IPS DF 4.7 (cell line): ENCODE measurements at regions not wholly inside any gene's neighbourhood (a gene's known extent, or its start where the extent isn't known, plus 50 kb on each side); places are given as distances from the start of the nearest gene placed in this dataset.
A peak's percentile ranks its signal among the peaks of the same experiment; 100 is the strongest.
"Not testable (repeated sequence)": the region's sequence is repeated elsewhere in the genome, so short reads cannot be mapped to it uniquely, and the experiment has no call there.

Experiments used
- DNase-seq: peaks from one replicate; pipeline ENCODE4 v3.0.0-alpha.2; 2013; ENCODE audit warnings: low spot score; ENCODE audit errors: extremely low read depth

DNA sequence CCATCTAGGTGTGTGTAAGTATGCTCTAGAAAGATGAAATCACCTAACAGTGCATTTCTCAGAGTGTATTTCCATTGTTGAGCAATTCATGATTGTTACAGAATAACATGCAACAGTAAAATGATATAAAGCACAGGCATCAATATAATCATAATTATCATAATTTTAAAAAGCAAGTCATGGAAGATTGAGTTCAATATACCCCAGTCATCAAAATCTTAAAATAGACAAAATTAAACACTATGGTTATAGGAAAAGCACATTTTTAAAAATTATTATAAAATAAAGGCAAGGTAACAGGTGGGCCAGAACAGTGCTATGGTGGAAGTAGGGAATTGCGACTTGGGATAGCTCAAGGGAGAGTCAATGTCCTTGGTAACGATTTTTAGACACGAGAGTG lies 555.4 kb upstream of the VRK2 start:
- DNase-seq, result no peak

DNA sequence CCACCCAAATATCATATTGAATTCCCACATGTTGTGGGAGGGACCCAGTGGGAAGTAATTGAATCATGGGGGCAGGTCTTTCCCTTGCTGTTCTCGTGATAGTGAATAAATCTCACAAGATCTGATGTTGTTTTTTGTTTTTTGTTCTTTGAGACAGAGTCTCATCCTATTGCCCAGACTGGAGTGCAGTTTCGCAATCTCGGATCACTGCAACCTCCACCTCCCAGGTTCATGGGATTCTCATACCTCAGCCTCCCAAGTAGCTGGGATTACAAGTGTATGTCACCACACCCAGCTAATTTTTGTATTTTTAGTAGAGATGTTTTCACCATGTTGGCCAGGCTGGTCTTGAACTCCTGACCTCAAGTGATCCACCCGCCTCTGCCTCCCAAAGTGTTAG lies 552.6 kb upstream of the VRK2 start:
- DNase-seq, result not testable (repeated sequence)

DNA sequence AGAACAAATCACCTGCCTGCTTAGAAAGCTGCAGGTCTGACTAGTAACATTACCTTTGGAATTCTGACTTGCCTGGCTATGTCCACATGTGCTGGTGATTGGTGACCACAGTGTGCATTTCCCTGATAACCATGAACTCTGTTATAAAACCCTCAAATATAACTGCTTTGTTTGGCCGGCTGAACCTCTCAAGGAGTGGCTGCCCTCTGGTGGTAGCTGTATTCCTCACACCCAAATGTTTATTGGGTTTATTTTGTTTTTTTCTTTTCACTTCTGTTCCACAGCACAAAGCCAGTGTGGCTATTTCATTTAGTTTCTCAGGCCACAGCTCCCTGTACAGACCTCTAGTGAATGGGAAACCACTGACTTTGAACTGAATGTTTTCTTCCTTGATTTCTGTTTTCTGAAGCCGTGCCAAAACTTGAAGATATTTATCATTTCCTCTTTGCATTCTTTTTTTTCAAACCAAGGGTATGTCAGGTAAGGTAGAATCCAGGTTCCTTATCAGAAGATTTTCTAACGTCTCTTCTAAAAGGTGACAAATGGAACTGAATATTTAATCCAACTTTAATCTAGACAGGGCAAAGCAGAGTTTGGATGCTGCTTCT lies 549.0 kb upstream of the VRK2 start:
- DNase-seq, result peak; percentile 22

DNA sequence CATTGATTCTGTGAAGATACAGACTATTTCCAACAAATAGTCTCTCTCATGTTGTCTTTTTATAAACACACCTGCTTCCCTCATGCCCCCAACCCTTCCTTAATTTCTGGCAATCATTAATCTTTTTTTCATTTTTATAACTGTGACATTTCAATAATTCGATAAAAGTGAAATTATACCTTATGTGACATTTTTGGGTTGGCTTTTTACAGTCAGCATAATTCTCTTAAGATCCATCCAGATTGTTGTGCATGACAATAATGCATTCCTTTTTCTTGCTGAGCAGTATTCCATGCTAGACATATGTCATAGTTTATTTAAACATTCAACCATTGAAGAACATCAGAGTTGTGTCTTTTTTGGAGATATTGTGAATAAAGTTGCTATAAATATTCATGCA lies 541.8 kb upstream of the VRK2 start:
- DNase-seq, result no peak

DNA sequence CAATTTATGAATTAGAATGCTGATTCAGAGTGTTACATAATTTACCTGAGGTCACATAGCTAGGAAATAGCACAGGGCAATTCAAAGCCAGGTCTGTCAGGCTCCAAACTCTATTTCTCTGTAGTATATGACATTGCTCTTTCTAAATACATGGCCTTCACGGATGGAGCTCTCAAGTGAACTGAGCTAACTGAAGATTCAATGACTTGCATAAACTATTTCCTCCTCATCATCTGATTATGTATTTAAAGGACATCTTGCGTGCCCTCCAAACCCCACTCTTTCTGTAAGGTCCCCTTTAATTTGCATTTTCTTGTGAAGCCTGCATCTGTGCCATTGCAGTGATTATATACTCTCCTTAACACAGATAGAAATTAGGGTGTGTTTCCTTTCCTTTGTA lies 537.4 kb upstream of the VRK2 start:
- DNase-seq, result no peak

DNA sequence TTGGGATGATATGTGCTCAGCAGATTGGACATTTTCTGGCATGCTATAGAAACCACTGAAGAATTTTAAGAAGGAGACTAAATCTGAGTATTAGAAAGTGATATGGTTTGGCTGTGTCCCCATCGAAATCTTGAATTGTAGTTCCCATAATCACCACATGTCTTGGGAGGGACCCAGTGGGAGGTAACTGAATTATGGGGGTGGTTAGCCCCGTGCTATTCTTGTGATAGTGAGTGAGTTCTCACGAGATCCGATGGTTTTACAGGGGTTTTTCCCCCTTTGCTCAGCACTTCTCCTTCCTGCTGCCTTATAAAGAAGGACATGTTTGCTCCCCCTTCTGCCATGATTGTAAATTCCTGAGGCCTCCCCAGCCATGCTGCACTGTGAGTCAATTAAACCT lies 535.9 kb upstream of the VRK2 start:
- no peak for DNase-seq

DNA sequence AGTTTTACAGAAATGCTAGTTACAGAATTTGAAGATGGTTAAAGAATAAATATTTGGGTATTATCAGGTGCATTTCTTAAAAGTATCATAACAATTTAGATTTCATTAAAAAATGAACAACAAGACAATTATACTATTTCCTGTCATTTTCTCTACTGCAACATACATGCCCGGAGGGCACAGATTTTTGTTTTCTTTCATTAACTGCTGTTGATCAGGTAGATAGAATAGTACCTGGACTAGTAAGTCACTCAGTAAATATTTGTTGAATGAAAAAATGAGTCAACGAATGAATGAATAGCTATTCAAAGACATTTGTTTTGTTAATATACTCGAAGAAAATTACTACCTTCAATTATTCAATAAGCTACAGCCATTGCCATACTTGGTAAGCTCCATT lies 531.2 kb upstream of the VRK2 start:
- no peak for DNase-seq

DNA sequence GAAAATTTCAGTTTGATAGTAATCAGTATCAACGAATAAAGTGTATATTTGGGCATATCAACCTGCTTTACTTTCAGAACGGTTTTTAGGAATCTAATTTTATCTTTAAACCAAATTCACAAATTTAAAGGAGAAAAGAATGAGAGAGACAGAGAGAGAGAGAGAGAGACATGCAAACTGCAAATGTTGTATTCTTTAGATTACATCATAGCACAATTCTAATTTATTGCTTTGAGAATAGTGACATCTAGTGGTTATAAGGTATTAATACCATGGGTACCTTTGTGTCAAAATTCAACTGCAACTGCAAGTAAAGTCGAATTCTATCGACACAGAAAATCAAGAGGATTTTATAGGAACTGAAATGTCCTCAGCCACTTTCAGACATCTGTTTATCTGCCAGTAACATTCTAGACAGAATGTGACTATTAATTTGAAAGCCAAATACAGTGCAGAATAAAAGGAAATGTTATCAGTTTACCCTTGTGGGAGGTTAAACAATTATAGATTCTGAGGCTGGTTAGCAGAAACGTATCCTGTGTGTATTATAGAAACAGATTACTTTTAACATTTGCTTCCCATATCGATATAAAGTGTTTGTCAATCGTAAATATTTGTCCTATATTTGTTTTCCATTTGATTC lies 529.8 kb upstream of the VRK2 start:
- no peak for DNase-seq

DNA sequence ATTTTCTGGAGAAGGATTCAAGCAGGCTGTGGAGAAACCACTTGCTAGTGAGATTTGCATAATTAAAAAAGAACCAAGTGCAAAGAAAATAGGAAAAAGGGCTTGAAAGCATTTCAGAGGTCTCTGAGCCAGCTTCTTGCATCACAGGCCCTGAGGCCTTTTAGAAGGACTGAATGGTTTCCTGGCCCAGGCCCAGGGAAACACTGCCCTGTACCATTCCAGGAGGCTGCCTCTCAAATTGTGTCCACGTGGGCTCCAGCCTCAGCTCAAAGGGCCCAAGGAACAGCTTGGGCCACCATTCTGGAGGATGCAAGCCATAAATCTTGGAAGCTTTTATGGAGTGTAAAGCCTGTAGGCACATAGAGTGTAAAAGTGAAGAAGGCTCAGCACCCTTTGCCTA lies 523.3 kb upstream of the VRK2 start:
- DNase-seq, result no peak

DNA sequence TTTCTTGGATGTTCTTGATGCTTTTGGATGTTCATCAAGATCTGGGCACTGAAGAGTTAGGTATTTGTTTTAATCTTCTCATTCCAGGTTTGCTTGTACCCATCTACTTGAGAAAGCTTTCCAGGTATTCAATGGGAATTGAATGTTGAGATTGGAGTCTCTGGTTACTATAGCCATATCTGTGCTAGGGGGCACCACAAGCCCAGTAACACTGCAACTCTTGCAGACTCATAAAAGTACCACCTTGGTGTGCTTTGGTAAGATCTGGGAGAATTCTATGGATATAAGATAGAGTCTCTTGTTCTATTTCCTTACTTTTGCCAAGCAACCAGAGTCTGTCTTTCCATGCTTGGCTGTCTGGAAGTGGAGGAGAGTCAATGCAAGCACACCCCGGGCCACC lies 518.9 kb upstream of the VRK2 start:
- no peak for DNase-seq

DNA sequence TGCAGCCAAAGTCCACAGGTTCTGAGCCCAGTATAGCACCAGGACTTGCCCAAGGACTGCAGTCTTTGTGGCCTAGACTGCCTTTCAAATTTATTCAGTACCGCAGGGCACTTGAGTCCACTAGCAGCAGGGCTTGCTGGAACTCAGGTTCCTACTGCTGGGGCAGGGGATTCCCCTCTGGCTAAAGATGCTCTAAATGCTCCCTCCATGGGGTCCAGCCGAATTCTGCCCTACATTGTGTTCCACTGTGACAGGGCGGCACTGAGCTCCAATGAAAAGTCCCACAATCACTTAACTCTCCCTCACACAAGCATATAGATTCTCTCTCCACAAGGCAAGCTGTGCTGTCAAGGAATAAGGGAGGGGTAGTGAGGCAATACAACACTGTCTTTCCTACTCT lies 518.1 kb upstream of the VRK2 start:
- DNase-seq, result no peak

DNA sequence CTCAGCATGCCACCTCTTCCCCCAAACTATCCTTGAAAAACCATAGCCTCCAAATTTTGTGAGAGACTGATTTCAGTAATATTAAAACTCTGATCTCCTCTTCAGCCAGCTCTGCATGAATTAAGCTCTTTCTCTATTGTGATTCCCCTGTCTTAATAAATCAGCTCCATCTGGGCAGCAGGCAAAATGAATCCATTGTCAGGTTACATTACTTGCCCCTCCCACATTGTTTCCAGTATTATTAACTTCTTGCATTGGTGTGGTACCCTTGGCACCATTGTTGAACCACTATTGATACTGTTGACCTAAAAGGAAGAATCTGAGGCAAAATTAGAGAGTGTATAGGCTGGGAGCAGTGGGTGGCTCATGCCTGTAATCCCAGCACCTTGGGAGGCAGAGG lies 512.2 kb upstream of the VRK2 start:
- no peak for DNase-seq

DNA sequence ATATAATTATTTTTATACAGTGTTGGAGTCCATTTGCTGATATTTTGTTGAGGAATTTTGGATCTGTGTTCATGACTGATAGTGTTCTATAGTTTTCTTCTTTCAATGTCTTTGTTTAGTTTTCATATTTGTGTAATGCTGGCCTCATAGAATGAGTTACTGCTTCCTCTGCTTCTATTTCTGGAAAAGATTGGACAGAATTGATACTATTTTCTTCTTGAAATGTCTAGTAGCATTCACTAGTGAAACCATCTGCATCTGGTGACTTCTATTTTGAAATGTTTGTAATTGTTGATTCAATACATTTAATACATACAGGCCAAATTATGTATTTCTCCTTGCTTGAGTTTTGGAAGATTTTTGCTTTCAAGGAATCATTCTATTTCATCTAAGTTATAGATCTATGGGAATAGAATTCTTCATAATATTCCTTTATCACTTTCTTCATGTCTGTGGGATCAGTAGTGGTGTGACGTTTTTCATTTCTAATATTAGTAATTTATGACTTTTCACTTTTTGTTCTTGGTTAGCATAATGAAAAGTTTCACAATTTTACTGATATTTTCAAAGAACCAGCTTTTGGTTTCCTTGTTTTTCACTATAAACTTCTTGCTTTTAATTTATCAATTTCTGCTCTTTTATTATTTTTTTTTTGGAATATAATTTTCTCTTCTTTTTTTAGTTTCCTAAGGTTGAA lies 509.9 kb upstream of the VRK2 start:
- no peak for DNase-seq

DNA sequence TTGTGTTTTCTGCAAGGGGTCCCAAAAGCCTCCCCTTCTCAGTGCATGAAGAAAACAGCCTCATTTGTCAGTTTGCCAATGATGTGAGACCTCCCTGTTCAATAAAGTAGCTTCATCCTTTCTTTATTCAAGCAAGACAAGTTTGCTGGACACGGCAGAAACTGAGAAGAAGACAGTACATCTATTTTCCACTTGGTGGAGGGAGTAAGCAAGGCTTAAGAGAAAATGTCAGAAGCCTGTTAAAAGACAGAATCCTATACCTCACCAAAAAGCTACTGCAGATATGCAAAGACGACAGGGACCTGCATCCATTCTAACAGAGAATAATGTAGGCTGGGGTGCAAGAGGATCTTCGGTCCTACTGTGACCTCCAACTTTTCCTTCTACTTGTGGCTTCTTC lies 506.8 kb upstream of the VRK2 start:
- no peak for DNase-seq

DNA sequence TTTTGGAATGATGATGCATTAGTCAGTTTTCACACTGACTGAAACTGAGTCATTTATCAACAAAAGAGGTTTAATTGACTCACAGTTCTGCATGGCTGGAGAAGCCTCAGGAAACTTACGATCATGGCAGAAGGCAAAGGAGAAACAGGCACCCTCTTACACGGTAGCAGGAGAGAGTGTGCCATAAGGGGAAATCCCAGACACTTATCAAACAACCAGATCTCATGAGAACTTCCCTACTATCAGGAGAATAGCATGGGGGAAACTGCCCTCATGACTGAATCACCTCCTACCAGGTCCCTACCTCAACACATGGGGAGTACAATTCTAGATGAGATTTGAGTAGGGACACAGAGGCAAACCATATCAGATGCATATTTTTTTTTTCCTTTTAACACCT lies 504.5 kb upstream of the VRK2 start:
- no peak for DNase-seq

DNA sequence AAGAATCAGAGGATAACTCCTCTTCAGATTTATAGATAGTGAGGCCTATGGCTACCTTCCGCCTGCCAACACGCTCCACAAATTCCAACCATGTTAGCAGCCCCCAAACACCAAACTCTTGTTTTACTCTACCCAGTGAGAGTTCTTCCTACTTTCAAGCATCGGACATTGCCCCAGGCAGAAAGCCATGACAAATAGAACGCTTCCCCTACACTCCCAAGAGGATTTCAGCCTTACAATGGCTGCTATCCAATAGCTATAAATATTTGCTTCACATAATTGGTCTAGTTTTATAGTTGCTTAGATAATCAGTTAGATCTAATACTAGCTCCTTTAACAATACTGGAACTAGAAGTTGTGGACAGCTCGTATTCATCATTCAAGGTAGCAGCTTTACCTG lies 503.4 kb upstream of the VRK2 start:
- DNase-seq, result no peak

DNA sequence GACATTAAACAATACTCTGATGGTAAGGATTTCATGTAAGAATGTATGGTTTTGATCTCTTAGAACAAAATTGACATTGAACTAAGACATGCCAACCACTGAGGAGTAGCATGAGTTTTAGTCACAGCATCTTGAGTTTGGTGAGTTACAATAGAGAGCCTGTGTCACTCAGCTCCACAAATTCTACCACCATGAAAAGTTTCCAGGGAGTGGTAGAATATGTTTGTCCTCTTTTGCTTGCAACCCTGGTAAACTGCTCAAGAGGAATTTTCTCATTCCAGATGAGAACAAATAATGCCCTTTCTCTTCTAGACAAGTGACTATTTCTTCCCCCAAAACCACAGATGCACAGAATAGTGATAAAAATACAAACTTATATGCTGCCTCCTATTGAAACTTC lies 502.0 kb upstream of the VRK2 start:
- DNase-seq, result no peak

DNA sequence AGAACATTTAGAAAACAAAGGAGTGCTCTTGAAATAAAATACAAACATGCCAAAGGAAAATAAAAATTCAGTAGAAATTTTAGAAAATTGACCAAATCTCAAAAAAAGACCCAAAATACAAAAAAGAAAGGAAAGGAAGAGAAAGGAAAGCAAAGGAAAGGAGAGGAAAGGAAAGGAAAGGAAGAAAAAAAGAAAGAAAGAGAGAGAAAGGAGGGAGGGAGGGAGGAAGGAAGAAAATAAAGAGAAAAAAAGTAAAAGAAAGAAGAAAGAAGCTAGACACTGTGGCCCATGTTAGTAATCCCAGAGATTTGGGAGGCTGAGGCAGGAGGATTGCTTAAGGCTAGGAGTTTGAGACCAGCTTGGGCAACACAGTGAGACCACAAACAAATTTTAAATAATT lies 500.1 kb upstream of the VRK2 start:
- no peak for DNase-seq

DNA sequence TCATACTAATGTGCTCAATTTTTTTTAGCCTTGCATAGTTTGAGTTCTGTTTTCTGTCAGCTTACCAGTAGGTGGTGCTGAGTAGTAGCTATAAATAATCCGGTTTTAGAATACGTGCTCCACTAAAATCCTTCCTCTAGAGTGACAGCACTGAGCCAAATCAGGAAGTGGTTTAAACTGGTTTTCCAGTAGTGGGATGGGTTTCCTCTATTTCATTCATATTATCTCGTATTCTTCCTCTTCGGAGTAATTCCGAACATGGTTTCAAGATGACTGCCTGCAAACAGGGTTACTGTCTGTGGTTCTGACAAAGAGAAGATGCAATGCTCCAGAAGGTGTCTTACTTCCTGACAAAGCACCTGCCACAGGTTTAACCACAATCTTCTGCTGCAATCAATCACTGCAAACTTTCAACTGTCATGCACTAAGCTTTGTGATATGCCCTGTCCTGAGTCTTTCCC lies 496.9 kb upstream of the VRK2 start:
- peak; percentile 5 for DNase-seq

DNA sequence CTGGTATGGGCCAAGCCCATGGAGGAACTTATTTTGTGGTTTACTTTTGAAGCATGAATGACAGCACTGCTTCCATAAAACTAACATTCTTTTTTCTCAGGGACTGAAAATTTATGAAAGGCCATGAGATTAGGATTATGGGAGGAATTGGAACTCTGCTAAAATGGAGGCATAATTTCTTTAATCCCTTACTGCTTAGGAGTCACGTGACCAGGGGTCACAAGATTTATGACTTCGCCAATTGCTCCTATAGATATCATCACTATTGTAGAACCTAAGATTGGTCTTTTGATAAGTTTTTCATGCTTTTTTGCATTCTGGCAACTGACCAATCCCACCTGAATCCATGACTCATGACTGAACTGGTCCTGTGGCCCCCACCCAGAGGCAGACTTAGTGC lies 495.7 kb upstream of the VRK2 start:
- DNase-seq, result no peak

DNA sequence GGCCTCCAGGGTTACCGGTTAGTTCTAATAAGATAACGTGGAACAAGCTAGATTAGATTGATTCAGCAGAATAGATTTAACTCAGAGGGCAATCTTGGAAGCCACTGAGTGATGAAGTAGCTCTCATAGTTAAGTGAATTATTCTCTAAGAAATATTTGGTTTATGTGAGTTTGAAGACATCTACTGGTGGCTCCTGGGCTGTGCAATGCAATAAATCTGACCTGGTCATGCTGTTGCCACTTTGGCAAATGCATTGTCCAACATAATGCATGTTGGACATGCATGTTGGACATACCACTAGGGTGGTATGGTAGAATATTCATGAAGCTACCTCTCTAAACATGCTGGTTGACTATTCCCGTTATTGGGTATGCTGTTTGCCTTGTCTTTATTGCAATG lies 493.7 kb upstream of the VRK2 start:
- no peak for DNase-seq

DNA sequence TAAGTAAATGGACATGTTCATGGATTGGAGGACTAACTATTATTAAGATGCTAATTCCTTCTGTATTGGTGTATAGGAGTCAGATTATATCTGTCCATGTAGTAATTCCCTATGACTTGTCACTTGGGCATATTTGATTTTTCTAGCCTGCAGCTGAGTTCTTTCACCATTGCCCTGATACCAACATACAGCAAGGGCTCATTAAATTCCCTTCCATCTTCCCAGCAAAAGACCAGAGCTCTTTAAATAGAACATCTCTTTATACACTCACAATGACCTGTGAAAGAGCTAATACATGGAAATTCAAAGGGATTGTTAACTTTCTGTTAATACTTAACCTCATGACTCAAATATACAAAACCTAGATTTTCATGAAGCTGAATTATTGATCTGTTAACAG lies 492.3 kb upstream of the VRK2 start:
- no peak for DNase-seq

DNA sequence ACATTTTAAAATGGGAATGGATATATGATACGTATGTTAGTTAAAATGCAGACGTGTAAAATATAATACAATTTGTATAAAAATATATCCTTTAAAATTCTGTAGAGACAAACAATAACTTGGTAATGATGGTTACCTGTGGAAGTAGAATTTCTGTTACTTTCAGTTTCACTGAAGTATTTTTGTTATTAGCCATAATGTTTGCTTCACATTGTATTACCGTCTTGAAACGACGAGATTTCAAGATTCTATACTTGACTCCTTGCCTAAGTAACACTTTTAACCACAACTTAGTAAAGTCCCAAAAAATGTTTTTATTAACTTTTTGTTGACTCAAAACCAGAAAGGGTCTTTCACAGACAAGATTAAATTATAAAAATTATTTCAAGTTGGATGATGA lies 488.3 kb upstream of the VRK2 start:
- no peak for DNase-seq
